GM12874 (cell line): ENCODE measurements at regions not wholly inside any gene's neighbourhood (a gene's known extent, or its start where the extent isn't known, plus 50 kb on each side); places are given as distances from the start of the nearest gene placed in this dataset.

Source experiments
- TF ChIP-seq, protein P1 (sequence below): IDR thresholded peaks from 2 replicates; pipeline ENCODE4 v1.5.1; 2011; ENCODE audit warnings: low read depth, mild to moderate bottlenecking, control low read depth, low read length, moderate library complexity; ENCODE audit not compliant: insufficient read depth

DNA sequence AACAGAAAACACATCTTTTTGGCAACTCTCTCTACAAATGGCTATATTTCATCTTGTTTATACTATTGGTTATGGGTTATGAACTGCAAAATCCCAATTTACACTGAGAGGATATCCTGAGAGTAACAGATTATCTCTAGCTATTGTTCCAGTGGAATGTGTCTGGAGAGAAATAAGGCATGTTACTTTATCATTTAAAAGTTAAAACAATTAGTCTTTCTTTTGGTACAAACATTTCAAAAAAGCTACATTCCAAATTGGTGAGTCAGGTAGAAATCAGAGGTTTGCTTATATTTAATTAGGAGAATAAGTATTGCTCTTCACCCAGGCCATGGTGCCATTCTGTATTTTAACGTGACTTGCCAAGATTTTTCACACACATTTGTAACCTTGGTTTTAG lies 411.6 kb downstream of the CCER1 start:
- TF ChIP-seq, protein P1, sequence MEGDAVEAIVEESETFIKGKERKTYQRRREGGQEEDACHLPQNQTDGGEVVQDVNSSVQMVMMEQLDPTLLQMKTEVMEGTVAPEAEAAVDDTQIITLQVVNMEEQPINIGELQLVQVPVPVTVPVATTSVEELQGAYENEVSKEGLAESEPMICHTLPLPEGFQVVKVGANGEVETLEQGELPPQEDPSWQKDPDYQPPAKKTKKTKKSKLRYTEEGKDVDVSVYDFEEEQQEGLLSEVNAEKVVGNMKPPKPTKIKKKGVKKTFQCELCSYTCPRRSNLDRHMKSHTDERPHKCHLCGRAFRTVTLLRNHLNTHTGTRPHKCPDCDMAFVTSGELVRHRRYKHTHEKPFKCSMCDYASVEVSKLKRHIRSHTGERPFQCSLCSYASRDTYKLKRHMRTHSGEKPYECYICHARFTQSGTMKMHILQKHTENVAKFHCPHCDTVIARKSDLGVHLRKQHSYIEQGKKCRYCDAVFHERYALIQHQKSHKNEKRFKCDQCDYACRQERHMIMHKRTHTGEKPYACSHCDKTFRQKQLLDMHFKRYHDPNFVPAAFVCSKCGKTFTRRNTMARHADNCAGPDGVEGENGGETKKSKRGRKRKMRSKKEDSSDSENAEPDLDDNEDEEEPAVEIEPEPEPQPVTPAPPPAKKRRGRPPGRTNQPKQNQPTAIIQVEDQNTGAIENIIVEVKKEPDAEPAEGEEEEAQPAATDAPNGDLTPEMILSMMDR, result no peak

DNA sequence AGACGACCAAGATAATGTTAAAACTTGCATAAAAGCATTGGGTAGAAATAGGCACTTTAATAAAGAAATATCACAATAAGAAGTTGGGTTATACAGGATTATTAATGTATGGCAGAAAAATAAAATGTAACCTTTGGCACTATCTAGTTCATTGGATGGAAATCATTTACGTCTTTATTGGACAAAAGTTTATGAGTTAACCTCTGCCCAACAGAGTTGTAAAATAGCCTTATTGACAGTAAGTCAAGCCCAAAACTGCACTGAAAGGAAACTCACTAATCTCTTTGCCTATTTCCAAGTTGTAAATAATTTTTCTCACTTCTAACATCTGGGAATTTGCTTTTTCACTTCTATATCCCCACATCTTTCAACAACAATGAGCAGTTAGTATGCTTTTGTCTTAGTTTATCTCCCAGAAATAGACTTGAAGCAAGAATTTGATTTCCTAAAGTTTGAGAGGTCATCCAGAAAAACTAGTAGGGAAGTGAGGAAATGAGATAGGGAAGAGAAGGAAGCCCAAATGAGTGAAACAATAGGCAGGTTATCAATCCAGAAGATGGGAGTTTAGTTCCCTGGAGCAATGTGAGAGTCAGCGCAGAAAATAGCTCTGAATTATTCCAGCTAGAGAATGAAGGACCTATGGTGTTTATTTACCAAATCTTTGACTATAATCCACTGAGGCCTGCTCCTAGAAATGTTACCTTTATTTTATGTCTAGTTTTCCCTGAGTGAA lies 434.8 kb downstream of the CCER1 start:
- TF ChIP-seq, protein P1, result no peak

DNA sequence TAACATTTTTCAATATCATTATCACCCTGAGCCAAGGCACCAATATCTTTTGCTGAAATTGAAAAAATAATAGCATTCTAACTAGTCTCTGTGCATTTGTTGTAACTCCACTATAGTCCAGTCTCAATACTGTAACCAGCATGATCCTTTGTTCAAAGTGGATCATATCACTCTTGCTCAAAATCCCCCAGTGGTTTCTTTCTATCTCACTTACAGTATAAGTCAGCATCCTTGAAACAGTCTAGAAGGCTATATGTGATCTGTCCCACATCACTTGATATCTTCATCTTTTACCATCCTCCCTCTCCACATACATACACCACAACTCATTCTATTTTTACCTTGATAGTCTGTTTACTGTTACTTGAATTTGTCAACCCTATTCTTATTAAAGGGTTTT lies 435.7 kb downstream of the CCER1 start:
- TF ChIP-seq, protein P1, result no peak

DNA sequence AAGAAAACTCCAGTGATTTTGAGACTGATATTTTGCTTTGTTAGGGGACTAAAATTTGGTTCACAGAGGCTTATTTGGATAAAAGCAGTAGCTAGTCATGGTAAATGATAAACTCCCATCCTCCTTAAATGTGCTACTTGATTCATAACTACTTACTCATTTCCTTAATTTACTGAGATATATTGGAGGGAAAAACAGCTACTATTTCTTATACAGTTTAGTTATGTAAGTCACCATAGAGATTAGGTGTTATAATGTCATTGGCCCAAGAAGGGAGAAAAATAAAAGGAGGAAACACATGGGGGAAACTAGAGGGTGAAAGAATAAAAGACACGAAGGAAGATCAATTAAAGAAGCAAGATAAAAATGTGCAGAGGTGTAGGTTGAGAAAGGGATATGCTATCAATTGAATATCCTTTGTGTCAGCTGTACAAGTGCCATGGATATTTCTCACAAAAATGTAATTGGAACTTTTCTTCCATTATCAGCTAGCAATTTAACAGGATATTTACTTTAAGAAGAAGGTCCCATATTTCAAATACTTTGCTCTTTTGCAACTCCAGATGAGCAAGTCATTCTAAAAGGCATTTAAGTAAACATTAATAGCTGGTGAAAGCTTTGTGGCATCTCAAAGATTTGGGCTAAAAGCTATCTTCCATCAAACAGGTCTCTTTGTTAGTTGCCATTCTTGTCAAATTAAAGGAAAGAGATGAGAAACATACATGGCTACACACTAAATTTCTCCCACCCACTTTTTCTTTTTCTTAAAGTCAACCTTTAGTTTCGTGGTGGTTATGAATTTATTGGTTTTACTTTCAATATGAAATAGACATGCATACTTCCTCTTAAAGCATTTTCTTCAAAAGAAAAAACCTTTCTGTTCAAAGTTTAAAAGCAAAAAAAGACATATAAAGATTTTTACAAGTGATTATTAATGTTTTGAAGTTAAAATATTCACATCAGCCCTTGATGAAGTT lies 439.5 kb downstream of the CCER1 start:
- TF ChIP-seq, protein P1, result no peak

DNA sequence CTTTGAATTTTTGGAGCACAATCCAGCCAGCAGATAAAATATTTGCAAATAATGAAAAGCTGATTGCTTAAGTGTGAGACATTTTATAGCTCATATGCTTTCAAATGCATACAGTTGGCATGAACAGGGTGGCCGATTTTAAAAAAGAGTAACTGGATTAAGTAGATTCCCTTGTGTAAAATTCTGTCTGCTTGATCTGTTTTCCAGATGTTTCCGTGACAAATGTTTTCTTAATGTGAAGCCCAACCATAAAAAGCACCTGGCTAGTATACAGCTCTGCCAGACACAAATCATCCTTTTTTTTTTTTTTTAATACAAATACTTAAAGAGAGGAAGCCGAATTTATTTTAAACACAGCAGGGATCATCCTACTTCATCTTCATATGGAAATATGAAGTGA lies 440.7 kb downstream of the CCER1 start:
- TF ChIP-seq, protein P1, result no peak

DNA sequence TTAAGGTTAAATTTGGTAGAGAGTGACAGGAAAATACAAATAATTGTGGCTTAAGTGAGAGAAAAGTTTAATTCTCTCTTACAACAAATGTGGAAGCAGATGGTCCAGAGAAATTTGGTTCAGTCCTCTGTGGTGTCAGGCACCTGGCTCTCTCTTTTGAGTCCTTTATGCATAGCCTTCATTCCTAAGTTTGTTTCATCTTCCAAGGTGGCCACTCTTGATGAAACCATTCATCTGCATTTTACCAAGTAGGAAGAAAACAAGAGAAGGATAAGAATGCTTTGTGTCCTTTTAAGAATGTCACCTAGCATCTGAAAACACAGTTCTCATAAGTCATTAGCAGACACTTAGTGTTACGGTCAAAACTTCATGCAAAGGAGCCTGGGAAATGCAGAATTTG lies 442.5 kb downstream of the CCER1 start:
- TF ChIP-seq, protein P1, result no peak

DNA sequence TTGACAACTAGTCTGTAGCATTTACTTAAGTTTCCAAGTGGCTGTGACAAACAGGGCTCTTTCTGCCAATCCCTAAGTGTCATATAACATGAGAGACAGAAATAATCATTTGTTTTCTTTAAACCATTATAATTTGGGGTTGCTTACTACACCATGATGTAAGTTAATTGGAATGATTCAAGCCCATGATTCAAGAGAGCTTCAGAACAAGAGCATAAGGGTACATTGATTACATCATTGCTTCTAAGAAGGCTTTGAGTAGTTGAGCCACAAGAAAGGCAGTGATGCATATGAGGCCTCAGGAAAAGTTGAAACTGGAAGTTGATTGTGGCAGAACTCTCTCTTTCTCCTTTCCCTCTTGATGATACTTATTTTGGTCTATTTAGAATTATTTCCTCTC lies 444.0 kb downstream of the CCER1 start:
- TF ChIP-seq, protein P1, result no peak
